HepG2 (cell line): ENCODE measurements at regions not wholly inside any gene's neighbourhood (a gene's known extent, or its start where the extent isn't known, plus 50 kb on each side); places are given as distances from the start of the nearest gene placed in this dataset.

Experiments
- ARNT2 ChIP-seq: sonication (generic); formaldehyde crosslinking; IDR thresholded peaks from 2 replicates; pipeline ENCODE4 v1.8.0; 2022; ENCODE audit warnings: mild to moderate bottlenecking, low read depth, missing genetic modification reagents, moderate library complexity
- BRD4 ChIP-seq: sonication (generic); formaldehyde crosslinking; IDR thresholded peaks from 2 replicates; pipeline ENCODE4 v1.4.0; 2020; ENCODE audit warnings: missing genetic modification reagents
- HNF1B ChIP-seq: sonication (generic); formaldehyde crosslinking; IDR thresholded peaks from 2 replicates; pipeline ENCODE4 v1.5.1; 2020; ENCODE audit warnings: mild to moderate bottlenecking, moderate library complexity, missing genetic modification reagents
- IRF9 ChIP-seq: sonication (generic); formaldehyde crosslinking; IDR thresholded peaks from 2 replicates; pipeline ENCODE4 v1.8.0; 2022; ENCODE audit warnings: missing genetic modification reagents, mild to moderate bottlenecking, borderline replicate concordance
- MAZ ChIP-seq, 2 experiments: sonication (generic) in 1 of 2; formaldehyde crosslinking in 1 of 2; IDR thresholded peaks; 2 replicates each; pipeline versions ENCODE4 v1.5.0 to v1.6.1; 2012 to 2020; ENCODE audit warnings: low read depth in 2 of 2, mild to moderate bottlenecking in 2 of 2, borderline replicate concordance in 1 of 2, improper control_type of control experiment in 1 of 2, low read length in 1 of 2, missing genetic modification reagents in 1 of 2, moderate library complexity in 1 of 2
- SALL2 ChIP-seq: sonication (generic); formaldehyde crosslinking; IDR thresholded peaks from 2 replicates; pipeline ENCODE4 v1.8.1; 2023; ENCODE audit warnings: mild to moderate bottlenecking, missing genetic modification reagents, inconsistent platforms
- ZBTB7B ChIP-seq: sonication (generic); formaldehyde crosslinking; IDR thresholded peaks from 2 replicates; pipeline ENCODE4 v1.4.0; 2020; ENCODE audit warnings: missing genetic modification reagents
- ZNF574 ChIP-seq: sonication (generic); formaldehyde crosslinking; IDR thresholded peaks from 2 replicates; pipeline ENCODE4 v1.4.0; 2020; ENCODE audit warnings: missing genetic modification reagents
- ZNF782 ChIP-seq: sonication (generic); formaldehyde crosslinking; IDR thresholded peaks from 2 replicates; pipeline ENCODE4 v1.4.0; 2020; ENCODE audit warnings: missing genetic modification reagents, mild to moderate bottlenecking, borderline replicate concordance
- TF ChIP-seq, protein P1 (sequence below): IDR thresholded peaks from 2 replicates; pipeline ENCODE4 v1.4.0; 2020; ENCODE audit warnings: mild to moderate bottlenecking, missing genetic modification reagents
- TF ChIP-seq, protein P2 (sequence below): sonication (generic); formaldehyde crosslinking; conservative IDR thresholded peaks from 2 replicates; pipeline ENCODE4 v1.8.0; 2022; ENCODE audit warnings: mild to moderate bottlenecking, moderate library complexity, missing genetic modification reagents
- TF ChIP-seq, protein P3 (sequence below): IDR thresholded peaks from 2 replicates; pipeline ENCODE4 v1.6.1; 2016; ENCODE audit warnings: low read depth, control low read depth

- TF ChIP-seq, protein P1, sequence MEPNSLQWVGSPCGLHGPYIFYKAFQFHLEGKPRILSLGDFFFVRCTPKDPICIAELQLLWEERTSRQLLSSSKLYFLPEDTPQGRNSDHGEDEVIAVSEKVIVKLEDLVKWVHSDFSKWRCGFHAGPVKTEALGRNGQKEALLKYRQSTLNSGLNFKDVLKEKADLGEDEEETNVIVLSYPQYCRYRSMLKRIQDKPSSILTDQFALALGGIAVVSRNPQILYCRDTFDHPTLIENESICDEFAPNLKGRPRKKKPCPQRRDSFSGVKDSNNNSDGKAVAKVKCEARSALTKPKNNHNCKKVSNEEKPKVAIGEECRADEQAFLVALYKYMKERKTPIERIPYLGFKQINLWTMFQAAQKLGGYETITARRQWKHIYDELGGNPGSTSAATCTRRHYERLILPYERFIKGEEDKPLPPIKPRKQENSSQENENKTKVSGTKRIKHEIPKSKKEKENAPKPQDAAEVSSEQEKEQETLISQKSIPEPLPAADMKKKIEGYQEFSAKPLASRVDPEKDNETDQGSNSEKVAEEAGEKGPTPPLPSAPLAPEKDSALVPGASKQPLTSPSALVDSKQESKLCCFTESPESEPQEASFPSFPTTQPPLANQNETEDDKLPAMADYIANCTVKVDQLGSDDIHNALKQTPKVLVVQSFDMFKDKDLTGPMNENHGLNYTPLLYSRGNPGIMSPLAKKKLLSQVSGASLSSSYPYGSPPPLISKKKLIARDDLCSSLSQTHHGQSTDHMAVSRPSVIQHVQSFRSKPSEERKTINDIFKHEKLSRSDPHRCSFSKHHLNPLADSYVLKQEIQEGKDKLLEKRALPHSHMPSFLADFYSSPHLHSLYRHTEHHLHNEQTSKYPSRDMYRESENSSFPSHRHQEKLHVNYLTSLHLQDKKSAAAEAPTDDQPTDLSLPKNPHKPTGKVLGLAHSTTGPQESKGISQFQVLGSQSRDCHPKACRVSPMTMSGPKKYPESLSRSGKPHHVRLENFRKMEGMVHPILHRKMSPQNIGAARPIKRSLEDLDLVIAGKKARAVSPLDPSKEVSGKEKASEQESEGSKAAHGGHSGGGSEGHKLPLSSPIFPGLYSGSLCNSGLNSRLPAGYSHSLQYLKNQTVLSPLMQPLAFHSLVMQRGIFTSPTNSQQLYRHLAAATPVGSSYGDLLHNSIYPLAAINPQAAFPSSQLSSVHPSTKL (CRISPR knock-in tag) = 0 out of 2 replicates have a peak, but pooled peaks have one; percentile 24
- 0 out of 2 replicates have a peak, but pooled peaks have one; percentile 35 for TF ChIP-seq MAZ (IDR thresholded peaks at IDR 0.05; ENCODE audit: borderline replicate concordance, low read depth, low read length)
- no peak for TF ChIP-seq MAZ (CRISPR knock-in tag; IDR thresholded peaks at IDR 0.05; ENCODE audit: low read depth)
- no peak for TF ChIP-seq SALL2
- 0 out of 2 replicates have a peak, but pooled peaks have one; percentile 23 for TF ChIP-seq ZNF574 (CRISPR knock-in tag)
- no peak for TF ChIP-seq ZNF782
- no peak for TF ChIP-seq BRD4 (CRISPR knock-in tag)
- 0 out of 2 replicates have a peak, but pooled peaks have one; percentile 52 for TF ChIP-seq IRF9 (CRISPR knock-in tag)
- TF ChIP-seq HNF1B = peak; percentile 66; the same call in 1 of the 2 replicates
- TF ChIP-seq, protein P2, sequence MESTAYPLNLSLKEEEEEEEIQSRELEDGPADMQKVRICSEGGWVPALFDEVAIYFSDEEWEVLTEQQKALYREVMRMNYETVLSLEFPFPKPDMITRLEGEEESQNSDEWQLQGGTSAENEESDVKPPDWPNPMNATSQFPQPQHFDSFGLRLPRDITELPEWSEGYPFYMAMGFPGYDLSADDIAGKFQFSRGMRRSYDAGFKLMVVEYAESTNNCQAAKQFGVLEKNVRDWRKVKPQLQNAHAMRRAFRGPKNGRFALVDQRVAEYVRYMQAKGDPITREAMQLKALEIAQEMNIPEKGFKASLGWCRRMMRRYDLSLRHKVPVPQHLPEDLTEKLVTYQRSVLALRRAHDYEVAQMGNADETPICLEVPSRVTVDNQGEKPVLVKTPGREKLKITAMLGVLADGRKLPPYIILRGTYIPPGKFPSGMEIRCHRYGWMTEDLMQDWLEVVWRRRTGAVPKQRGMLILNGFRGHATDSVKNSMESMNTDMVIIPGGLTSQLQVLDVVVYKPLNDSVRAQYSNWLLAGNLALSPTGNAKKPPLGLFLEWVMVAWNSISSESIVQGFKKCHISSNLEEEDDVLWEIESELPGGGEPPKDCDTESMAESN = peak; percentile 79; the same call in 1 of the 2 replicates
- peak; percentile 53; the same call in 1 of the 2 replicates for TF ChIP-seq ZBTB7B (CRISPR knock-in tag)
- TF ChIP-seq, protein P3, sequence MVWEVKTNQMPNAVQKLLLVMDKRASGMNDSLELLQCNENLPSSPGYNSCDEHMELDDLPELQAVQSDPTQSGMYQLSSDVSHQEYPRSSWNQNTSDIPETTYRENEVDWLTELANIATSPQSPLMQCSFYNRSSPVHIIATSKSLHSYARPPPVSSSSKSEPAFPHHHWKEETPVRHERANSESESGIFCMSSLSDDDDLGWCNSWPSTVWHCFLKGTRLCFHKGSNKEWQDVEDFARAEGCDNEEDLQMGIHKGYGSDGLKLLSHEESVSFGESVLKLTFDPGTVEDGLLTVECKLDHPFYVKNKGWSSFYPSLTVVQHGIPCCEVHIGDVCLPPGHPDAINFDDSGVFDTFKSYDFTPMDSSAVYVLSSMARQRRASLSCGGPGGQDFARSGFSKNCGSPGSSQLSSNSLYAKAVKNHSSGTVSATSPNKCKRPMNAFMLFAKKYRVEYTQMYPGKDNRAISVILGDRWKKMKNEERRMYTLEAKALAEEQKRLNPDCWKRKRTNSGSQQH (CRISPR knock-in tag) = 0 out of 2 replicates have a peak, but pooled peaks have one; percentile 56
- TF ChIP-seq ARNT2 (CRISPR knock-in tag) = peak; percentile 51; the same call in 1 of the 2 replicates
Observed at GRCh38 chr2:240232961-240233884, 92.8 kb upstream of the OTOS start (continued).
